ENCODE measurements at regions not wholly inside any gene's neighbourhood (a gene's known extent, or its start where the extent isn't known, plus 50 kb on each side); places are given as distances from the start of the nearest gene placed in this dataset.
"Not testable (repeated sequence)": the region's sequence is repeated elsewhere in the genome, so short reads cannot be mapped to it uniquely, and the experiment has no call there.

DNA sequence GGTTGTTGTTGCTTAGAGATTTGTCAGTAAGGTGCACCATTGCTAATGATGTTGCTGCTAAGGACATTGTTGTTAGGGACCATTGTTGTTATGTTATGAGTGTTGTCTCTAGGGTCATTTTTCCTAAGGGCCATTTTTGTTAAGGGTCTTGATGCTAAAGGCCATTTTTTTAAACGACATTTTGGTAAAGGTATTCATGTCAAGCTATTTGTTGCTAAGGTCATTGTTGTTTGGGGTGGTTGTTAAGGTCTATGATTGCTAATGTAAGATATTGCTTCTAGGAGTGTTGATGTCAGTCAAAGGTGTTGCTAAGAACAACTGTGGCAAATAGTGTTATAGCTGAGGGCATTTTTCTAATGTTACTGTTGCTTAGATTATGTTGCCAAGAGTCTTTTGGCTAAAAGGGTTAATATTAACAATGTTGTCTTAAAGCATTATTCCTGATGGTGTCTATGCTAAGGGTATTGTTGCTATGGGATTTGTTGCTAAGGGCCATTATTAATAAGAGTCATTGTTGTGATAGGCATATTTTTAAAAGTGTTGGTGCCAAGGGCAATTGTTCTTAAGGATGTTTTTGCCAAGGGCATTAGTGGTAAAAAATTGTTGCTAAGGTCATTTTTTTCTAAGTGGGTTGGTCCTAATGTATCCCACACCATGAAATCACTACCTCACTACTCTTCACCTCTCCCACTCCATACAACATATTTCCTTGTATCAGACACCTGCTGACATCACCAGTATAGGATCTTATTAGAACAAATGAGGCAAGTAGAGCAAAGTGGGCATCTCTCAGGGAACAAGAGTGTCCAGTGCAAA, 56.2 kb downstream of the SPATA31A6 start:
- DNase-seq (ENCODE audit: low spot score); in situ Hi-C loops (cut with MboI; ENCODE audit: low sequenced_read_pairs, unreplicated experiment): not testable (repeated sequence)

- DNase-seq (ENCODE audit: low spot score); in situ Hi-C loops (cut with MboI; ENCODE audit: low sequenced_read_pairs, unreplicated experiment): not testable (repeated sequence)
These were observed 56.8 kb downstream of the SPATA31A6 start for GRCh38 chr9:42240261-42240579.

DNA sequence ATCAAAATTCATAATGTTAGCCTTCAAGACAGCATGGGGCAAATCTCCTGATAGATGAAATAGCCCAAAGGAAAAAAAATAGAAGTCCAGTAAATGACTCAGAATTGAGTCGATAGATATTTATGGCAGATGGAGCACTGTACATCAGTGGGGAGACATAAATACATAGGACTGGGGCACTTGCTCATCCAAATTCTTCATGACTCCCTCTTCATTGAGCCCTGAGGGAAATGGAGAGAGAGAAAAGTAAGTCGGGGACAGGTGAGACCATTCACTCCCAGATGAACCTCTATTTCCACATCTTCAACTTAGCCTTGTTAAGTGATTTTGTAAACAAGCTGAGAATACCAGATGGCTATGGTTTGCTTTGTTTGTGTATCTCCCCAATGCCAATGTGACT, 59.8 kb downstream of the SPATA31A6 start:
- DNase-seq (ENCODE audit: low spot score); in situ Hi-C loops (cut with MboI; ENCODE audit: low sequenced_read_pairs, unreplicated experiment): not testable (repeated sequence)

GRCh38 chr9:42243822-42244221, 60.4 kb downstream of the SPATA31A6 start:
- in situ Hi-C loops (cut with MboI; ENCODE audit: low sequenced_read_pairs, unreplicated experiment); DNase-seq (ENCODE audit: low spot score): not testable (repeated sequence)

DNA sequence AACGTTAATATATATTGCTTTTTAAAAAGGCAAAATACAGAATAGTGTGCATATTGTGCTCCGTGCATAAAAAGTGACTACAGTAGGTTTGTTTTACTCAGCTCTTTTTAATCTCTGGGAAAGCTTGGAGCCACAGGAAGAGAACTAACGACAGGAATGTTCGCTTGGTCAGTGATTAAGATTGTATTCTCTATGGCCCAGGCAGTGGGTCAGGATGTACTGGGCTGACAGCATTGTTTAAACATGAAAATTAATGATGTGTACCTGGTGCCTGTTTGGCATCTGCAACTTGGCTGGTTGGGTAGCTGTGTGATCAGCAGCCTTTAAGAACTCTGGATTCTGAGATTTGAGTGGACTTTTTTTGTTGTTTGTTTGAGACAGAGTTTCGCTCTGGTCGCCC, 85.3 kb downstream of the SPATA31A6 start:
- DNase-seq (ENCODE audit: low spot score); in situ Hi-C loops (cut with MboI; ENCODE audit: low sequenced_read_pairs, unreplicated experiment): not testable (repeated sequence)

DNA sequence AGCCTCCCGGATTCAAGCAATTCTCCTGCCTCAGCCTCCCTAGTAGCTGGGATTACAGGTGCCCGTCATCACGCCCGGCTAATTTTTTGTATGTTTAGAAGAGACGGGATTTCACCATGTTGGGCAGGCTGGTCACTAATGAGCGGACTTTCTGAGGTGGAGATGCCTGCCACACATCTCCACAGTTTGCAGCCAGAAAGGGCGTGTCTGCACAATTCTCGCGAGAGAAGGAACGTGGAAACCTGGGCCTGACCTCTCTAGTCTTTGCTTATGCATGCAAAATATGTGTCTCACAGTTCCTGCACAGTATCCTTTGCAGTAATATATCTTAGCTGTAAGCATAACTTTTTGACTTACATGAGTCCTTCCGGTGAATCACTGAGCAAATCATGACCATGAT, 85.7 kb downstream of the SPATA31A6 start:
- in situ Hi-C loops (cut with MboI; ENCODE audit: low sequenced_read_pairs, unreplicated experiment); DNase-seq (ENCODE audit: low spot score): not testable (repeated sequence)

DNA sequence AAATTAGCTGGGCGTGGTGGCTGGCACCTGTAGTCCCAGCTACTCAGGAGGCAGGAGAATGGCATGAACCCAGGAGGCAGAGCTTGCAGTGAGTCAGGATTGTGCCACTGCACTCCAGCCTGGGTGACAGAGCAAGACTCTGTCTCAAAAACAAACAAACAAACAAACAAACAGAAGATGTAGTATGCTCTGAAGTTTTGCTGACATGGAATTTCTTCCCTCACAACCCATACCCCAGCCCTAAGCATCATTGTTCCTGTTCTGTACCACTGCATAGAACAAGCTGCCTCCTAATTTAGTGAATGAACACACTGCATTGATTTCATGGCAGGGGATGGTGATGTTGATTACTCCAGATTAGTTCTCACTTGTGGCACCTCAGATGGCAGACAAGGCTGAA, 89.7 kb downstream of the SPATA31A6 start:
- DNase-seq (ENCODE audit: low spot score); in situ Hi-C loops (cut with MboI; ENCODE audit: low sequenced_read_pairs, unreplicated experiment): not testable (repeated sequence)

DNA sequence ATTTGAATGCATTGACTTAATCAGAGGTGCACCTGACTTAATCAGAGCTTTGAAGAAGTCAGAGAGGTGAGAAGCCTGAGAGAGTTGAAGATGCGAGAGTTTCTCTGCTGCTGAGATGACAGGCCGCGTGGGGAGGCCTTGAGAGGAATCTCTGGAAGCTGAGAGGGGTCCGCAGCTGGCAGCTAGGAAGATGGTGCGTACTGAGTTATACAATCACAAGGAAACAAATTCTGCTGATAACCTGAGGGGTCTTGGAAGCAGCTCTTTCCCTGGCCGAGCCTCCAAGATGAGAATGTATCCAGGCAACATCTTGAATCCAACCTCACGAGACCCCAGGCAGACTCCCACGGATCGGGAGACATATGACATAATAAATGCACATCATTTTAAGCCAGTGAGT, 91.7 kb downstream of the SPATA31A6 start:
- DNase-seq (ENCODE audit: low spot score) = no peak
- no peak for TF ChIP-seq CTCF (IDR thresholded peaks at IDR 0.05; ENCODE audit: borderline replicate concordance, control extremely low read depth, extremely low read depth, insufficient read depth, missing control alignments)
- in situ Hi-C loops (cut with MboI; ENCODE audit: low sequenced_read_pairs, unreplicated experiment) = no loop called here

DNA sequence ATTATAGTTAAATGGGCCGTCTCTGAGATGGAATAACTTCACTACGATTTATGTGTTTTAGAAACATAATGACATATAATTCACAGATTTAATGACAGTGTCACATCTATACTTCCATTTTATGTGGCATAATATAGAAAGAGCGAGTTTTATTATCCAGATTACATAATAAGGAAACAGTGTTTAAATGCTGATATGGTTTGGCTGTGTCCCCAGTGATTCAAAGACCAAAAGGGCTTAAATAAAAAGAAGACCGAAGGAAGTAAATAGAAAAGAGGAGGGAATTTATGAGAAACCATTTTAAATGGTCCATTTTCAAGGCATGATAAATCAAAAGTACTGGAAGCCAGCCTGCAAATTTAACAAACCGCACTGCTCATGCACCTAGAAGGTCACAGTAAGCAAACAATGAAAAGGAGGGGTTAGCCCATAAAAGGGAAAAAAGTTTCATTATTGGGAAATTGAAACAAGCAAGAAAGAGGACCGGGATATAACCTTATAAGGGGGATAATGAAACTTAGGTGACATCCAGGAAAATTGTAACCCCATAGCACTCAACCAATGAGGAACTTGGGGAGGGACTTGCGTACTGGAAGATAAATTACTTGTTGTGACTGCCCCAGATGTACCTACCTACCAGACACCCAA, 99.2 kb downstream of the SPATA31A6 start:
- DNase-seq (ENCODE audit: low spot score); in situ Hi-C loops (cut with MboI; ENCODE audit: low sequenced_read_pairs, unreplicated experiment): not testable (repeated sequence)

DNA sequence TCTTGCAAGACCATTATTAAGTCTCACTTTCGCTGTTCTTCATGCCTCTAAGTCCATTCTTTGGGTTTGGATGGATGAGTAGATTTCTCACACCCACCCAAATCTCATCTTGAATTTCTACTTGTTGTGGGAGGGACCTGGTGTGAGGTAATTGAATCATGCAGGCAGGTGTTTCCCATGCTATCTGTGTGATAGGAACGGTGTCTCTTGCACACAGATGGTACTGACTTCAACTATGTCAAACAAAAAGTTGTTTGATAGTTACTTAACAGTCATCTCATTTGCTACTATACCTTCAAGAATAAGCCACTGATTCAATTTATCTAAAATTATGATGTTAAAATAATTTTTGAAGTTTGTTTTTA, 99.7 kb downstream of the SPATA31A6 start:
- in situ Hi-C loops (cut with MboI; ENCODE audit: low sequenced_read_pairs, unreplicated experiment); DNase-seq (ENCODE audit: low spot score): not testable (repeated sequence)

DNA sequence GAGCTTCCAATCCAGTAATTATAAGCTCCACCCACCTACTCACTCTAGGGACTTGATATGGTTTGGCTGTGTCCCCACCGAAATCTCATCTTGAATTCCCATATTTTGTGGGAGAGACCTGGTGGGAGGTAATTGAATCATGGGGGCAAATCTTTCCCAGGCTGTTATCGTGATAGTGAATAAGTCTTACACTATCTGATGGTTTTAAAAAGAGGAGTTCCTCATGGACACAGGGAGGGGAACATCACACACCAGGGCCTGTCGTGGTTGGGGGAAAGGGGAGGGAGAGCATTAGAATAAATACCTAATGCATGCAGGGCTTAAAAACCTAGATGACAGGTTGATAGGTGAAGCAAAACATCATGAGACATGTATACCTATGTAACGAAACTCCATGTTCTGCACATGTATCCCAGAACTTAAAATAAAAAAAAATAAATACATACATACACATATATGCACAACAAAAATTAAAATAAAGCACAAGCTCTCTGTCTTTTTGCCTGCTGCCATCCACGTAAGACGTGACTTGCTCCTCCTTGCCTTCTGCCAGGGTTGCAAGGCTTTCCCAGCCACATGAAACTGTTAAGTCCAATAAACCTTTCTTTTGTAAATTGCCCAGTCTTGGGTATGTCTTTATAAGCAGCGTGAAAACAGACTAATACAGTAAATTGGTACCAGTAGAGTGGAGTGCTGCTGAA, 102.8 kb downstream of the SPATA31A6 start:
- DNase-seq (ENCODE audit: low spot score); in situ Hi-C loops (cut with MboI; ENCODE audit: low sequenced_read_pairs, unreplicated experiment): not testable (repeated sequence)

DNA sequence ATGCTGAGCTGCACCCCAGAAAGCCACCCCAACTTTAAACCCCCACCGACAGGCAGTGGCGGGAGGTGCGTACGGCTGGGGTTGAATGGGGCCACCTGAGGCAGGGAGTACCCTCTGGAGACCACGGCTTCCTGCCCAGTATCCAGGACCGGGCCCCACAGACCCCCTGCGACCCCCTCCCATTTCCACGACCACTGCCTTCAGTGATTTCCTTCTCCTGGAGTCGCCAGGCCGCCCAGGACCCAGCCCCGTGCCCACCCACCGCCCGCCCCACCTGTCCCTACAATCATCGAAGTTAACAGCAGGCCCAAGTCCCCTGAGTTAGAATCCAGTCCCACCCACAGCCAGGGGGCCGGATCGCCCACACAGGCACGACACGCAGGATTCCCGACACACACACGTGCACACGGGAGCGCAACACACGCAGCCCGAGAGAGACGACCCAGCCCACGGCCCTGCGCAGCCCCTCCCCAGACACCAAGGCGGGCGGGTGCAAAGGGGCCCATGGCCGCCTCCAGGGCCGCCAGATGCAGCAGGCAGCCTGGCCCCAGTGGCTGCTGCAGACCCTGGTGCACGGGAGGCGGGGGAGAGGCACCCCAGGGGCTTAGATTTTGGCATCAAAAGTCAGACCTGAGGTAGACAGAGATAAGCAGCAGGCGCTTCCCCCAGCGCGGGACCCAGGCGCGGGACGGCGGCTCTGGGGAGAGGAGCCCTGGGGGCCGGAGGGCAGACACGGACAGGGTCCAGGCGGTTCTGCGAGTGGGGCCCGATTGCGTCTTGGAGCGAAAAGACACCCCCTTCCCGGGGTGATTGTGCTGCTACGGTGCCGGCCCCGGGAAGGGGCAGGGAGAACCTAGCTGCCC, 104.8 kb downstream of the SPATA31A6 start:
- DNase-seq (ENCODE audit: low spot score); in situ Hi-C loops (cut with MboI; ENCODE audit: low sequenced_read_pairs, unreplicated experiment): not testable (repeated sequence)

DNA sequence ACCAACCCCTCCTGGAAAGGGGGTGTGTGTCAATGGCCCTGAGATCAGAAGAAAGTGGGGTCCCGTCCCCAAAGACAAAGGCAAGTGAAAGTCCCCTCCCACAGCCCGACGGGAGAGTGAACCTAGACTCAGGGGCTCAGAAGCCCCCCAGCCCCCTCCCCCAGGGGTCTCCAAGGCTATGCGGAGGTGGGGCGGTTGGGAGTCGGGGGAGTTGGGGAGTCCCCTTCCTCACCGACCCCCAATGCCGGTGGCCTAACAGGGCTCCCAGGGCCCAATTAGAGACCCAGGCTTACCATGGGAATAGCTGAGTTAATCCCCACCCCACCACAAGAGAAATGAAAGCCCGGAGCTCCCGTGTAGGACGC, 105.4 kb downstream of the SPATA31A6 start:
- in situ Hi-C loops (cut with MboI; ENCODE audit: low sequenced_read_pairs, unreplicated experiment); DNase-seq (ENCODE audit: low spot score): not testable (repeated sequence)

- DNase-seq (ENCODE audit: low spot score); in situ Hi-C loops (cut with MboI; ENCODE audit: low sequenced_read_pairs, unreplicated experiment): not testable (repeated sequence)
These were observed 116.7 kb downstream of the SPATA31A6 start for GRCh38 chr9:42300124-42300523.

DNA sequence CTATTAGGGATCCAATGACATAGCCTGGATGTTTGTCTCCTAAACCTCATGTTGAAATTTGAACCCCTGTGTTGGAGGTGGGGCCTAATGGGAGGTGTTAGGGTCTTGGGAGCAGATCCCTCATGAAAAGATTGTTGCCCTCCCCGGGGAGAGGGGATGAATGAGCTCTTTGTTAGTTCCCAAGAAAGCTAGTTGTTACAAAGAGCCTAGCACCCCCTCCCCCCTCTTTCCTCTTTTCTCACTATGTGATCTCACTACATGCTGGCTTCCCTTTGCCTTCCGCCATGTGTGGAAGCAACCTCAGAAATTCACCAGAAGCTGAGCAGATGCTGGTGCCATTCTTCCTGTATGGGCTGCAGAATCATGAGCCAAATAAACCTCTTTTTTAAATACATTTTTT, 123.2 kb downstream of the SPATA31A6 start:
- DNase-seq (ENCODE audit: low spot score); in situ Hi-C loops (cut with MboI; ENCODE audit: low sequenced_read_pairs, unreplicated experiment): not testable (repeated sequence)

DNA sequence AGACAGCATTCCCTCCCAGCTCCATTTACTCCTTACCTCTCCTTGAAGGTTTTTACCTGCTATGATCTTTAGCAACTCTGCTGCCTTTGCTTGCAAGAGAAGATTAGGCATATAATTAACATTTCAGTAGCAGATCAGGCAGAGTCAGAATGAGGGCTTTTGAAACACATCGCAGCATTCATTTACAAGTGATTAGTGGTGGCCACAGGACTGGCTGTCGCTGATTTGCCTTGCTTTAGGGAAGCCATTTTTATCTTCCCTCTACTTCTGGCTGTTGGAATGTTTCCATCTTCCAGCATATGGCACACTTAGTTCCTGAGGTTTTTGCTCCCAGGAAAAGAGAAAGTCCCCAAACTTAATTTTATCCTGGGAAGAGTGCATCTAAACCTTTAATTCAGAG, 124.0 kb downstream of the SPATA31A6 start:
- DNase-seq (ENCODE audit: low spot score); in situ Hi-C loops (cut with MboI; ENCODE audit: low sequenced_read_pairs, unreplicated experiment): not testable (repeated sequence)

- DNase-seq (ENCODE audit: low spot score); in situ Hi-C loops (cut with MboI; ENCODE audit: low sequenced_read_pairs, unreplicated experiment): not testable (repeated sequence)
These were observed 127.5 kb downstream of the SPATA31A6 start for GRCh38 chr9:42310972-42311371.
